ENCODE measurements at regions not wholly inside any gene's neighbourhood (a gene's known extent, or its start where the extent isn't known, plus 50 kb on each side); places are given as distances from the start of the nearest gene placed in this dataset.

- no peak for ATAC-seq
- TF ChIP-seq, protein P1, sequence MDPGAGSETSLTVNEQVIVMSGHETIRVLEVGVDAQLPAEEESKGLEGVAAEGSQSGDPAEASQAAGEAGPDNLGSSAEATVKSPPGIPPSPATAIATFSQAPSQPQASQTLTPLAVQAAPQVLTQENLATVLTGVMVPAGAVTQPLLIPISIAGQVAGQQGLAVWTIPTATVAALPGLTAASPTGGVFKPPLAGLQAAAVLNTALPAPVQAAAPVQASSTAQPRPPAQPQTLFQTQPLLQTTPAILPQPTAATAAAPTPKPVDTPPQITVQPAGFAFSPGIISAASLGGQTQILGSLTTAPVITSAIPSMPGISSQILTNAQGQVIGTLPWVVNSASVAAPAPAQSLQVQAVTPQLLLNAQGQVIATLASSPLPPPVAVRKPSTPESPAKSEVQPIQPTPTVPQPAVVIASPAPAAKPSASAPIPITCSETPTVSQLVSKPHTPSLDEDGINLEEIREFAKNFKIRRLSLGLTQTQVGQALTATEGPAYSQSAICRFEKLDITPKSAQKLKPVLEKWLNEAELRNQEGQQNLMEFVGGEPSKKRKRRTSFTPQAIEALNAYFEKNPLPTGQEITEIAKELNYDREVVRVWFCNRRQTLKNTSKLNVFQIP (CRISPR knock-in tag; IDR thresholded peaks at IDR 0.05; ENCODE audit: borderline replicate concordance, low read depth) = no peak
- TF ChIP-seq ZC3H10 (CRISPR knock-in tag; IDR thresholded peaks at IDR 0.05) (no peak), CSDC2 (CRISPR knock-in tag; IDR thresholded peaks at IDR 0.05) (no peak), TCF4 (CRISPR knock-in tag; IDR thresholded peaks at IDR 0.05; ENCODE audit: borderline replicate concordance) (no peak), ISL1 (CRISPR knock-in tag; IDR thresholded peaks at IDR 0.05) (no peak), RARB (CRISPR knock-in tag; IDR thresholded peaks at IDR 0.05) (no peak), ZNF70 (CRISPR knock-in tag; IDR thresholded peaks at IDR 0.05) (no peak), PPARA (CRISPR knock-in tag; IDR thresholded peaks at IDR 0.05; ENCODE audit: borderline replicate concordance) (no peak), GLIS3 (CRISPR knock-in tag; IDR thresholded peaks at IDR 0.05) (no peak), ZFP3 (CRISPR knock-in tag; IDR thresholded peaks at IDR 0.05) (no peak), ZFP30 (CRISPR knock-in tag; IDR thresholded peaks at IDR 0.05) (no peak), ZNF565 (CRISPR knock-in tag; conservative IDR thresholded peaks at IDR 0.05; ENCODE audit: low read depth) (no peak), BACH2 (CRISPR knock-in tag; IDR thresholded peaks at IDR 0.05; ENCODE audit: borderline replicate concordance) (no peak)
- TF ChIP-seq, protein P2, sequence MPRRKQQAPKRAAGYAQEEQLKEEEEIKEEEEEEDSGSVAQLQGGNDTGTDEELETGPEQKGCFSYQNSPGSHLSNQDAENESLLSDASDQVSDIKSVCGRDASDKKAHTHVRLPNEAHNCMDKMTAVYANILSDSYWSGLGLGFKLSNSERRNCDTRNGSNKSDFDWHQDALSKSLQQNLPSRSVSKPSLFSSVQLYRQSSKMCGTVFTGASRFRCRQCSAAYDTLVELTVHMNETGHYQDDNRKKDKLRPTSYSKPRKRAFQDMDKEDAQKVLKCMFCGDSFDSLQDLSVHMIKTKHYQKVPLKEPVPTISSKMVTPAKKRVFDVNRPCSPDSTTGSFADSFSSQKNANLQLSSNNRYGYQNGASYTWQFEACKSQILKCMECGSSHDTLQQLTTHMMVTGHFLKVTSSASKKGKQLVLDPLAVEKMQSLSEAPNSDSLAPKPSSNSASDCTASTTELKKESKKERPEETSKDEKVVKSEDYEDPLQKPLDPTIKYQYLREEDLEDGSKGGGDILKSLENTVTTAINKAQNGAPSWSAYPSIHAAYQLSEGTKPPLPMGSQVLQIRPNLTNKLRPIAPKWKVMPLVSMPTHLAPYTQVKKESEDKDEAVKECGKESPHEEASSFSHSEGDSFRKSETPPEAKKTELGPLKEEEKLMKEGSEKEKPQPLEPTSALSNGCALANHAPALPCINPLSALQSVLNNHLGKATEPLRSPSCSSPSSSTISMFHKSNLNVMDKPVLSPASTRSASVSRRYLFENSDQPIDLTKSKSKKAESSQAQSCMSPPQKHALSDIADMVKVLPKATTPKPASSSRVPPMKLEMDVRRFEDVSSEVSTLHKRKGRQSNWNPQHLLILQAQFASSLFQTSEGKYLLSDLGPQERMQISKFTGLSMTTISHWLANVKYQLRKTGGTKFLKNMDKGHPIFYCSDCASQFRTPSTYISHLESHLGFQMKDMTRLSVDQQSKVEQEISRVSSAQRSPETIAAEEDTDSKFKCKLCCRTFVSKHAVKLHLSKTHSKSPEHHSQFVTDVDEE (CRISPR knock-in tag; IDR thresholded peaks at IDR 0.05) = no peak
Measured at GRCh38 chrX:124619710-124620109, 273.3 kb downstream of the SH2D1A start.

DNA sequence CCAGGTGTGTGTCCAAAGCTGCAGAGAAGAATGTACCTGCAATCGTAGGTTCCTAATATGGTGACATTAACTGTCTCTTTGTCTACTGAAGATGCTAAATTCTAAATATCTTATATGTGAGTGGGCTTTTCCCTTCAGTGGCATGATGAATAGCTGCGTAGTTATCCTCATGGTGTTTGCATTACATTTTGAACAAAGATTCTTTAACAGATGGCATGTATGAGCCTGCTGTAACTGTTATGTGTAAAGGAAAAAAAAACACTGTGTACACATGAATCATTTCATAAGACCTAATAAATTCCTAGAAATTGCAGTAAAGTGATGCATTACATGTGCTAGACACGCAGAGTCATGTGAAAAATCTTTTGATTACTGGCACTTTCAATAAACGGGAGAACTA, 288.0 kb downstream of the SH2D1A start:
- ATAC-seq = no peak

GRCh38 chrX:124641737-124642491, 295.6 kb downstream of the SH2D1A start:
- no peak for ATAC-seq
- no peak for TF ChIP-seq ZNF8 (CRISPR knock-in tag; IDR thresholded peaks at IDR 0.05)
- TF ChIP-seq RARB (CRISPR knock-in tag; IDR thresholded peaks at IDR 0.05) = no peak
- no peak for TF ChIP-seq TOX (CRISPR knock-in tag; IDR thresholded peaks at IDR 0.05; ENCODE audit: borderline replicate concordance)
- no peak for TF ChIP-seq CSDC2 (CRISPR knock-in tag; IDR thresholded peaks at IDR 0.05)
- no peak for TF ChIP-seq GLIS3 (CRISPR knock-in tag; IDR thresholded peaks at IDR 0.05)

More for the DNA sequence above, 288.0 kb downstream of the SH2D1A start:
- no peak for TF ChIP-seq ESRRG (CRISPR knock-in tag; IDR thresholded peaks at IDR 0.05)
- no peak for TF ChIP-seq CSRNP3 (CRISPR knock-in tag; IDR thresholded peaks at IDR 0.05)
- TF ChIP-seq ZC3H10 (CRISPR knock-in tag; IDR thresholded peaks at IDR 0.05) = no peak
- no peak for TF ChIP-seq CSDC2 (CRISPR knock-in tag; IDR thresholded peaks at IDR 0.05)
- TF ChIP-seq TCF4 (CRISPR knock-in tag; IDR thresholded peaks at IDR 0.05; ENCODE audit: borderline replicate concordance) = no peak
- TF ChIP-seq ARNTL (CRISPR knock-in tag; IDR thresholded peaks at IDR 0.05; ENCODE audit: borderline replicate concordance, low read depth) = no peak
- TF ChIP-seq ZNF8 (CRISPR knock-in tag; IDR thresholded peaks at IDR 0.05) = no peak
- no peak for TF ChIP-seq OSR1 (CRISPR knock-in tag; IDR thresholded peaks at IDR 0.05)
- no peak for TF ChIP-seq ZNF70 (CRISPR knock-in tag; IDR thresholded peaks at IDR 0.05)
- TF ChIP-seq, protein P3, sequence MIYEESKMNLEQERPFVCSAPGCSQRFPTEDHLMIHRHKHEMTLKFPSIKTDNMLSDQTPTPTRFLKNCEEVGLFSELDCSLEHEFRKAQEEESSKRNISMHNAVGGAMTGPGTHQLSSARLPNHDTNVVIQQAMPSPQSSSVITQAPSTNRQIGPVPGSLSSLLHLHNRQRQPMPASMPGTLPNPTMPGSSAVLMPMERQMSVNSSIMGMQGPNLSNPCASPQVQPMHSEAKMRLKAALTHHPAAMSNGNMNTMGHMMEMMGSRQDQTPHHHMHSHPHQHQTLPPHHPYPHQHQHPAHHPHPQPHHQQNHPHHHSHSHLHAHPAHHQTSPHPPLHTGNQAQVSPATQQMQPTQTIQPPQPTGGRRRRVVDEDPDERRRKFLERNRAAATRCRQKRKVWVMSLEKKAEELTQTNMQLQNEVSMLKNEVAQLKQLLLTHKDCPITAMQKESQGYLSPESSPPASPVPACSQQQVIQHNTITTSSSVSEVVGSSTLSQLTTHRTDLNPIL (CRISPR knock-in tag; IDR thresholded peaks at IDR 0.05; ENCODE audit: low read depth) = no peak

GRCh38 chrX:124646403-124646802, 300.0 kb downstream of the SH2D1A start:
- no peak for ATAC-seq

More at GRCh38 chrX:124646403-124646802, 300.0 kb downstream of the SH2D1A start:
- TF ChIP-seq, protein P2 (CRISPR knock-in tag; IDR thresholded peaks at IDR 0.05) = no peak
- TF ChIP-seq ZFP30 (CRISPR knock-in tag; IDR thresholded peaks at IDR 0.05) (no peak), ESRRG (CRISPR knock-in tag; IDR thresholded peaks at IDR 0.05) (no peak)
